COLO668 (cell line): ENCODE measurements at regions not wholly inside any gene's neighbourhood (a gene's known extent, or its start where the extent isn't known, plus 50 kb on each side); places are given as distances from the start of the nearest gene placed in this dataset.

Experiments
- DNase-seq: peaks from one replicate; lab custom pipeline; 2025; ENCODE audit not compliant: unreplicated experiment; lab: John Stamatoyannopoulos, UW

GRCh38 chr16:55212791-55213190 lies 111.2 kb upstream of the IRX6 start:
- no peak for DNase-seq

GRCh38 chr16:55214412-55214811 lies 109.6 kb upstream of the IRX6 start:
- no peak for DNase-seq

GRCh38 chr16:55214974-55215494 lies 109.0 kb upstream of the IRX6 start:
- DNase-seq = no peak

GRCh38 chr16:55217392-55217791 lies 106.6 kb upstream of the IRX6 start:
- no peak for DNase-seq

GRCh38 chr16:55221836-55222235 lies 102.2 kb upstream of the IRX6 start:
- no peak for DNase-seq

- no peak for DNase-seq
These were observed 101.5 kb upstream of the IRX6 start for GRCh38 chr16:55222486-55222885.

GRCh38 chr16:55225972-55226542 lies 97.9 kb upstream of the IRX6 start:
- DNase-seq = no peak

- DNase-seq = no peak
These were observed 91.2 kb upstream of the IRX6 start for GRCh38 chr16:55232822-55233221.

GRCh38 chr16:55233464-55233863 lies 90.5 kb upstream of the IRX6 start:
- no peak for DNase-seq

- DNase-seq = no peak
These were observed 87.3 kb upstream of the IRX6 start for GRCh38 chr16:55236655-55237054.

- DNase-seq = no peak
These were observed 84.3 kb upstream of the IRX6 start for GRCh38 chr16:55239723-55240122.

GRCh38 chr16:55240888-55241287 lies 83.1 kb upstream of the IRX6 start:
- no peak for DNase-seq

GRCh38 chr16:55242667-55243066 lies 81.3 kb upstream of the IRX6 start:
- no peak for DNase-seq

GRCh38 chr16:55248058-55248457 lies 75.9 kb upstream of the IRX6 start:
- no peak for DNase-seq

- DNase-seq = no peak
These were observed 75.5 kb upstream of the IRX6 start for GRCh38 chr16:55248494-55248893.

GRCh38 chr16:55249361-55249760 lies 74.6 kb upstream of the IRX6 start:
- DNase-seq = no peak

- DNase-seq = no peak
These were observed 74.1 kb upstream of the IRX6 start for GRCh38 chr16:55249936-55250335.

GRCh38 chr16:55250701-55251100 lies 73.3 kb upstream of the IRX6 start:
- no peak for DNase-seq

GRCh38 chr16:55251151-55251550 lies 72.9 kb upstream of the IRX6 start:
- no peak for DNase-seq

GRCh38 chr16:55252577-55252976 lies 71.4 kb upstream of the IRX6 start:
- DNase-seq = no peak

- no peak for DNase-seq
These were observed 70.0 kb upstream of the IRX6 start for GRCh38 chr16:55253987-55254386.

GRCh38 chr16:55255733-55256282 lies 68.2 kb upstream of the IRX6 start:
- DNase-seq = no peak

GRCh38 chr16:55256412-55257016 lies 67.5 kb upstream of the IRX6 start:
- DNase-seq = no peak
